Left forelimb (tissue), 1 donor: ENCODE measurements at regions not wholly inside any gene's neighbourhood (a gene's known extent, or its start where the extent isn't known, plus 50 kb on each side); places are given as distances from the start of the nearest gene placed in this dataset.
A peak's percentile ranks its signal among the peaks of the same experiment; 100 is the strongest.

Source experiments
- DNase-seq: peaks from one replicate; pipeline ENCODE4 v3.0.0-alpha.2; 2018; ENCODE audit warnings: low spot score

GRCh38 chr17:31704483-31704882 lies 154.6 kb downstream of the COPRS start:
- no peak for DNase-seq

GRCh38 chr17:31702041-31702440 lies 157.0 kb downstream of the COPRS start:
- DNase-seq = no peak

- DNase-seq = no peak
Measured at GRCh38 chr17:31700973-31701372, 158.1 kb downstream of the COPRS start.

GRCh38 chr17:31699886-31700285 lies 159.2 kb downstream of the COPRS start:
- no peak for DNase-seq

GRCh38 chr17:31699281-31699680 lies 159.8 kb downstream of the COPRS start:
- no peak for DNase-seq

GRCh38 chr17:31698751-31699150 lies 160.3 kb downstream of the COPRS start:
- DNase-seq = no peak

GRCh38 chr17:31697838-31698237 lies 161.2 kb downstream of the COPRS start:
- no peak for DNase-seq

- DNase-seq = no peak
Measured at GRCh38 chr17:31696703-31697325, 162.2 kb downstream of the COPRS start.

GRCh38 chr17:31696184-31696602 lies 162.9 kb downstream of the COPRS start:
- peak; percentile 87 for DNase-seq

- DNase-seq = no peak
Measured at GRCh38 chr17:31695456-31696090, 163.5 kb downstream of the COPRS start.

GRCh38 chr17:31693433-31694220 lies 165.4 kb downstream of the COPRS start:
- no peak for DNase-seq

- no peak for DNase-seq
Measured at GRCh38 chr17:31692632-31693031, 166.4 kb downstream of the COPRS start.

- no peak for DNase-seq
Measured at GRCh38 chr17:31692027-31692426, 167.0 kb downstream of the COPRS start.

- no peak for DNase-seq
Measured at GRCh38 chr17:31691251-31691905, 167.7 kb downstream of the COPRS start.

GRCh38 chr17:31690151-31690551 lies 168.9 kb downstream of the COPRS start:
- no peak for DNase-seq

- DNase-seq = no peak
Measured at GRCh38 chr17:31688701-31689100, 170.3 kb downstream of the COPRS start.

GRCh38 chr17:31687505-31688126 lies 171.4 kb downstream of the COPRS start:
- DNase-seq = no peak

GRCh38 chr17:31686495-31686894 lies 172.5 kb downstream of the COPRS start:
- no peak for DNase-seq

- no peak for DNase-seq
Measured at GRCh38 chr17:31684901-31685300, 174.1 kb downstream of the COPRS start.

GRCh38 chr17:31680126-31680525 lies 178.9 kb downstream of the COPRS start:
- no peak for DNase-seq

- DNase-seq = no peak
Measured at GRCh38 chr17:31679667-31680066, 179.4 kb downstream of the COPRS start.

GRCh38 chr17:31678431-31678830 lies 180.6 kb downstream of the COPRS start:
- no peak for DNase-seq
